ENCODE measurements at regions not wholly inside any gene's neighbourhood (a gene's known extent, or its start where the extent isn't known, plus 50 kb on each side); places are given as distances from the start of the nearest gene placed in this dataset.

GRCh38 chr20:50348096-50348495 is 157.5 kb downstream of the CEBPB start:
- no peak overlapping the region for H3K4me3 ChIP-seq (ENCODE audit: low read depth, poor library complexity, severe bottlenecking)
- intact Hi-C loops (cut with DNase I; ENCODE audit: low total_unique reads) = loop anchor here (10.0 kb wide), 1 partner anchor 153 kb away; the partner anchor contains the start of gene CEBPB
- peak; percentile 74 to 86 for DNase-seq (ENCODE audit: low spot score in 2 of 2)
- TF ChIP-seq POLR2A (IDR thresholded peaks at IDR 0.05) (no peak), CTCF (IDR thresholded peaks at IDR 0.05) (no peak)
- 65 to 76% methylated on average over 6 of the region's 6 CpGs for WGBS, 2 donors

- TF ChIP-seq POLR2A (IDR thresholded peaks at IDR 0.05) (no peak), CTCF (IDR thresholded peaks at IDR 0.05) (no peak)
- intact Hi-C loops (cut with DNase I; ENCODE audit: low total_unique reads) = no loop called here
- H3K4me3 ChIP-seq (ENCODE audit: low read depth, poor library complexity, severe bottlenecking) = no peak overlapping the region
- 90 to 92% methylated on average over 16 of the region's 16 CpGs for whole genome bisulfite sequencing, 2 donors
- DNase-seq (ENCODE audit: low spot score in 2 of 2) = no peak
These were observed 159.5 kb upstream of the PTPN1 start for GRCh38 chr20:50350510-50351249.

- TF ChIP-seq POLR2A (IDR thresholded peaks at IDR 0.05) = no peak
- TF ChIP-seq CTCF (IDR thresholded peaks at IDR 0.05) = no peak
- intact Hi-C loops (cut with DNase I; ENCODE audit: low total_unique reads) = no loop called here
These were observed 158.6 kb upstream of the PTPN1 start for GRCh38 chr20:50351541-50351940.

GRCh38 chr20:50353289-50353961 is 156.8 kb upstream of the PTPN1 start:
- peak in 1 of 2 donors; percentile 85 for DNase-seq (ENCODE audit: low spot score in 2 of 2)
- TF ChIP-seq POLR2A (IDR thresholded peaks at IDR 0.05) = no peak
- no peak for TF ChIP-seq CTCF (IDR thresholded peaks at IDR 0.05)
- H3K4me3 ChIP-seq (ENCODE audit: low read depth, poor library complexity, severe bottlenecking) = no peak overlapping the region
- WGBS, 2 donors = 74 to 76% methylated on average over 16 of the region's 16 CpGs
- intact Hi-C loops (cut with DNase I; ENCODE audit: low total_unique reads) = no loop called here

More at GRCh38 chr20:50351541-50351940, 158.6 kb upstream of the PTPN1 start:
- 82 to 83% methylated on average over 10 to 11 of the region's 11 CpGs for WGBS, 2 donors
- DNase-seq (ENCODE audit: low spot score in 2 of 2) = peak in 1 of 2 donors; percentile 79
- H3K4me3 ChIP-seq (ENCODE audit: low read depth, poor library complexity, severe bottlenecking) = no peak overlapping the region

- peak in 1 of 2 donors; percentile 71 for DNase-seq (ENCODE audit: low spot score in 2 of 2)
- WGBS, 2 donors = 59 to 65% methylated on average over 13 of the region's 13 CpGs
- no peak overlapping the region for H3K4me3 ChIP-seq (ENCODE audit: low read depth, poor library complexity, severe bottlenecking)
- TF ChIP-seq POLR2A (IDR thresholded peaks at IDR 0.05) = no peak
- no peak for TF ChIP-seq CTCF (IDR thresholded peaks at IDR 0.05)
- intact Hi-C loops (cut with DNase I; ENCODE audit: low total_unique reads) = no loop called here
These were observed 155.2 kb upstream of the PTPN1 start for GRCh38 chr20:50354721-50355589.

Measured in lower leg skin (tissue), 4 donors.